WTC11 (cell line): ENCODE measurements at regions not wholly inside any gene's neighbourhood (a gene's known extent, or its start where the extent isn't known, plus 50 kb on each side); places are given as distances from the start of the nearest gene placed in this dataset.

Experiments
- ATAC-seq: fragments of 200-7000 bp; cut with Tn5 transposase; 2 replicates; pipeline ENCODE4 v1.10.0; 2021; ENCODE audit warnings: mild to moderate bottlenecking, moderate library complexity
- CTCF ChIA-PET: fragments of 300-600 bp; sonication (Branson Sonifier 250); formaldehyde crosslinking; loops from one replicate; lab custom pipeline; 2021; ENCODE audit warnings: antibody characterized with exemption; lab: Charles Lee
- POLR2A ChIA-PET: fragments of 350-600 bp; sonication (Branson Sonifier 250); formaldehyde crosslinking; loops from one replicate; lab custom pipeline; 2021; ENCODE audit warnings: antibody characterized with exemption; lab: Charles Lee
- DNase-seq: peaks from one replicate; pipeline ENCODE4 v3.0.0; 2021; ENCODE audit warnings: low spot score
- H3K27ac Mint-ChIP-seq: 2 replicates; pipeline ENCODE4 v1.8.0; 2021; ENCODE audit warnings: mixed read lengths
- H3K27me3 Mint-ChIP-seq: 2 replicates; pipeline ENCODE4 v1.8.0; 2021; ENCODE audit warnings: low read depth, mild to moderate bottlenecking, moderate library complexity, mixed read lengths
- H3K36me3 Mint-ChIP-seq: 2 replicates; pipeline ENCODE4 v1.8.0; 2021; ENCODE audit warnings: mixed read lengths
- H3K4me1 Mint-ChIP-seq: 2 replicates; pipeline ENCODE4 v1.8.0; 2022; ENCODE audit warnings: mixed read lengths
- H3K4me3 Mint-ChIP-seq: 2 replicates; pipeline ENCODE4 v1.8.0; 2021; ENCODE audit warnings: mild to moderate bottlenecking, moderate library complexity, mixed read lengths
- H3K9me3 Mint-ChIP-seq: 2 replicates; pipeline ENCODE4 v1.8.0; 2021; ENCODE audit warnings: mixed read lengths
- ELF4 ChIP-seq: sonication (generic); formaldehyde crosslinking; IDR thresholded peaks from 2 replicates; pipeline ENCODE4 v1.8.1; 2022; ENCODE audit warnings: low read depth, mild to moderate bottlenecking, moderate library complexity, missing genetic modification reagents
- ESRRA ChIP-seq: sonication (generic); formaldehyde crosslinking; IDR thresholded peaks from 2 replicates; pipeline ENCODE4 v1.8.1; 2022; ENCODE audit warnings: mild to moderate bottlenecking, missing genetic modification reagents, borderline replicate concordance
- GRHL2 ChIP-seq: fragments of 250-450 bp; sonication (Bioruptor Pico); IDR thresholded peaks from 2 replicates; pipeline ENCODE4 v1.8.0; 2022; ENCODE audit warnings: mild to moderate bottlenecking, moderate library complexity; ENCODE audit not compliant: insufficient replicate concordance, severe bottlenecking
- HMGA2 ChIP-seq: fragments of 250-450 bp; sonication (Bioruptor Pico); IDR thresholded peaks from 2 replicates; pipeline ENCODE4 v1.4.0; 2021; ENCODE audit warnings: mild to moderate bottlenecking, moderate library complexity
- JAZF1 ChIP-seq: fragments of 250-450 bp; sonication (Bioruptor Pico); IDR thresholded peaks from 2 replicates; pipeline ENCODE4 v1.9.0; 2021; ENCODE audit warnings: moderate library complexity, mild to moderate bottlenecking, inconsistent platforms
- KAT7 ChIP-seq: sonication (generic); formaldehyde crosslinking; IDR thresholded peaks from 2 replicates; pipeline ENCODE4 v1.8.1; 2023; ENCODE audit warnings: missing genetic modification reagents, mild to moderate bottlenecking, borderline replicate concordance
- MXD4 ChIP-seq: fragments of 250-450 bp; sonication (Bioruptor Pico); IDR thresholded peaks from 2 replicates; pipeline ENCODE4 v1.8.0; 2021; ENCODE audit warnings: mild to moderate bottlenecking, moderate library complexity, borderline replicate concordance
- NFE2L1 ChIP-seq: sonication (generic); formaldehyde crosslinking; IDR thresholded peaks from 2 replicates; pipeline ENCODE4 v1.8.1; 2023; ENCODE audit warnings: missing genetic modification reagents
- NR2C2 ChIP-seq: sonication (generic); formaldehyde crosslinking; IDR thresholded peaks from 2 replicates; pipeline ENCODE4 v1.8.0; 2022; ENCODE audit warnings: mild to moderate bottlenecking, missing genetic modification reagents
- RELA ChIP-seq: sonication (generic); formaldehyde crosslinking; IDR thresholded peaks from 2 replicates; pipeline ENCODE4 v1.8.1; 2022; ENCODE audit warnings: missing genetic modification reagents, mild to moderate bottlenecking, borderline replicate concordance
- ZNF121 ChIP-seq: sonication (generic); formaldehyde crosslinking; IDR thresholded peaks from 2 replicates; pipeline ENCODE4 v1.8.0; 2023; ENCODE audit warnings: missing genetic modification reagents
- ZNF138 ChIP-seq: sonication (generic); formaldehyde crosslinking; conservative IDR thresholded peaks from 2 replicates; pipeline ENCODE4 v1.8.1; 2022; ENCODE audit warnings: mild to moderate bottlenecking, moderate library complexity, missing genetic modification reagents
- TF ChIP-seq, protein P1 (sequence below): fragments of 250-450 bp; sonication (Bioruptor Pico); IDR thresholded peaks from 2 replicates; pipeline ENCODE4 v2.1.2; 2022; ENCODE audit warnings: mild to moderate bottlenecking, moderate library complexity
- TF ChIP-seq, protein P2 (sequence below): fragments of 250-450 bp; sonication (Bioruptor Pico); IDR thresholded peaks from 2 replicates; pipeline ENCODE4 v1.9.0; 2021; ENCODE audit warnings: moderate library complexity, mild to moderate bottlenecking, inconsistent platforms, borderline replicate concordance
- TF ChIP-seq, protein P3 (sequence below): sonication (generic); formaldehyde crosslinking; conservative IDR thresholded peaks from 2 replicates; pipeline ENCODE4 v1.8.1; 2022; ENCODE audit warnings: mild to moderate bottlenecking, missing genetic modification reagents
- TF ChIP-seq, protein P4 (sequence below): sonication (generic); formaldehyde crosslinking; conservative IDR thresholded peaks from 2 replicates; pipeline ENCODE4 v1.8.1; 2023; ENCODE audit warnings: mild to moderate bottlenecking, low read depth, missing genetic modification reagents, moderate library complexity
- TF ChIP-seq, protein P5 (sequence below): sonication (generic); formaldehyde crosslinking; IDR thresholded peaks from 2 replicates; pipeline ENCODE4 v1.8.0; 2022; ENCODE audit warnings: mild to moderate bottlenecking, missing genetic modification reagents
- TF ChIP-seq, protein P6 (sequence below): sonication (generic); formaldehyde crosslinking; IDR thresholded peaks from 2 replicates; pipeline ENCODE4 v1.8.0; 2022; ENCODE audit warnings: missing genetic modification reagents
- TF ChIP-seq, protein P7 (sequence below): sonication (generic); formaldehyde crosslinking; IDR thresholded peaks from 2 replicates; pipeline ENCODE4 v1.8.1; 2022; ENCODE audit warnings: mild to moderate bottlenecking, missing genetic modification reagents, moderate library complexity, borderline replicate concordance
- TF ChIP-seq, protein P8 (sequence below): sonication (generic); formaldehyde crosslinking; IDR thresholded peaks from 2 replicates; pipeline ENCODE4 v1.8.0; 2022; ENCODE audit warnings: mild to moderate bottlenecking, missing genetic modification reagents

- TF ChIP-seq, protein P1, sequence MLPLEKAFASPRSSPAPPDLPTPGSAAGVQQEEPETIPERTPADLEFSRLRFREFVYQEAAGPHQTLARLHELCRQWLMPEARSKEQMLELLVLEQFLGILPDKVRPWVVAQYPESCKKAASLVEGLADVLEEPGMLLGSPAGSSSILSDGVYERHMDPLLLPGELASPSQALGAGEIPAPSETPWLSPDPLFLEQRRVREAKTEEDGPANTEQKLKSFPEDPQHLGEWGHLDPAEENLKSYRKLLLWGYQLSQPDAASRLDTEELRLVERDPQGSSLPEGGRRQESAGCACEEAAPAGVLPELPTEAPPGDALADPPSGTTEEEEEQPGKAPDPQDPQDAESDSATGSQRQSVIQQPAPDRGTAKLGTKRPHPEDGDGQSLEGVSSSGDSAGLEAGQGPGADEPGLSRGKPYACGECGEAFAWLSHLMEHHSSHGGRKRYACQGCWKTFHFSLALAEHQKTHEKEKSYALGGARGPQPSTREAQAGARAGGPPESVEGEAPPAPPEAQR = no peak
- TF ChIP-seq, protein P2, sequence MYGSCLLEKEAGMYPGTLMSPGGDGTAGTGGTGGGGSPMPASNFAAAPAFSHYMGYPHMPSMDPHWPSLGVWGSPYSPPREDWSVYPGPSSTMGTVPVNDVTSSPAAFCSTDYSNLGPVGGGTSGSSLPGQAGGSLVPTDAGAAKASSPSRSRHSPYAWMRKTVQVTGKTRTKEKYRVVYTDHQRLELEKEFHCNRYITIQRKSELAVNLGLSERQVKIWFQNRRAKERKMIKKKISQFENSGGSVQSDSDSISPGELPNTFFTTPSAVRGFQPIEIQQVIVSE (CRISPR knock-in tag) = no peak
- TF ChIP-seq, protein P3, sequence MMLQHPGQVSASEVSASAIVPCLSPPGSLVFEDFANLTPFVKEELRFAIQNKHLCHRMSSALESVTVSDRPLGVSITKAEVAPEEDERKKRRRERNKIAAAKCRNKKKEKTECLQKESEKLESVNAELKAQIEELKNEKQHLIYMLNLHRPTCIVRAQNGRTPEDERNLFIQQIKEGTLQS (CRISPR knock-in tag) = no peak
Measured at GRCh38 chr16:8204769-8205168, 385.5 kb downstream of the TMEM114 start (continued).

DNA sequence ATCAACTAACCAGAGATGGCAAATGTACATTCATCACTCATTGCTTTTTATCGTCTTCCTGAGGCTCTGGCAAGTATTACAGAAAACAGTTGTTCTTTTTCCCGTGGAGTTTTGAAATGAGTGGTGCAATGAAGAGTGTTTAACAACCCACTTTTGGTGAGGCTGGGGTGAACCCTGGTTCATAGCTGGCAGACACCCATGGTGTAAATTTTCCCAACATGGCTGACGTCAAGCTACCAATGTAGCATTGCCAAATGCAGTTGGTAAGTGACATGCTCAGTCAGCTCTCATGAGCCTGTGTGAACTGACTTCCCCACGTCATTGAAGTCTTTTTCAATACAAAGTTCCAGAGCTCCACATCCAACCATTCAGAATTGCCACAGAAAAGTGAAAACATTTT, 386.2 kb downstream of the TMEM114 start:
- Mint-ChIP-seq H3K4me1 (no peaks in the 10 kb centered on the region), H3K27ac (no peak overlapping the region), H3K9me3 (peaks cover 93% of the 10 kb centered on the region), H3K36me3 (peaks cover 61% of the 10 kb centered on the region), H3K4me3 (no peak overlapping the region), H3K27me3 (peaks cover 2% of the 10 kb centered on the region; the same call in 1 of the 2 replicates)
- DNase-seq = no peak
- CTCF ChIA-PET = no interaction called here
- TF ChIP-seq, protein P4, sequence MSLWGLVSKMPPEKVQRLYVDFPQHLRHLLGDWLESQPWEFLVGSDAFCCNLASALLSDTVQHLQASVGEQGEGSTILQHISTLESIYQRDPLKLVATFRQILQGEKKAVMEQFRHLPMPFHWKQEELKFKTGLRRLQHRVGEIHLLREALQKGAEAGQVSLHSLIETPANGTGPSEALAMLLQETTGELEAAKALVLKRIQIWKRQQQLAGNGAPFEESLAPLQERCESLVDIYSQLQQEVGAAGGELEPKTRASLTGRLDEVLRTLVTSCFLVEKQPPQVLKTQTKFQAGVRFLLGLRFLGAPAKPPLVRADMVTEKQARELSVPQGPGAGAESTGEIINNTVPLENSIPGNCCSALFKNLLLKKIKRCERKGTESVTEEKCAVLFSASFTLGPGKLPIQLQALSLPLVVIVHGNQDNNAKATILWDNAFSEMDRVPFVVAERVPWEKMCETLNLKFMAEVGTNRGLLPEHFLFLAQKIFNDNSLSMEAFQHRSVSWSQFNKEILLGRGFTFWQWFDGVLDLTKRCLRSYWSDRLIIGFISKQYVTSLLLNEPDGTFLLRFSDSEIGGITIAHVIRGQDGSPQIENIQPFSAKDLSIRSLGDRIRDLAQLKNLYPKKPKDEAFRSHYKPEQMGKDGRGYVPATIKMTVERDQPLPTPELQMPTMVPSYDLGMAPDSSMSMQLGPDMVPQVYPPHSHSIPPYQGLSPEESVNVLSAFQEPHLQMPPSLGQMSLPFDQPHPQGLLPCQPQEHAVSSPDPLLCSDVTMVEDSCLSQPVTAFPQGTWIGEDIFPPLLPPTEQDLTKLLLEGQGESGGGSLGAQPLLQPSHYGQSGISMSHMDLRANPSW (CRISPR knock-in tag) = no peak
- TF ChIP-seq ZNF138 (CRISPR knock-in tag) = no peak
- no peak for TF ChIP-seq RELA (CRISPR knock-in tag)
- TF ChIP-seq, protein P5, sequence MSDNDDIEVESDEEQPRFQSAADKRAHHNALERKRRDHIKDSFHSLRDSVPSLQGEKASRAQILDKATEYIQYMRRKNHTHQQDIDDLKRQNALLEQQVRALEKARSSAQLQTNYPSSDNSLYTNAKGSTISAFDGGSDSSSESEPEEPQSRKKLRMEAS (CRISPR knock-in tag) = no peak
- TF ChIP-seq, all 79 proteins: peak for 0
- POLR2A ChIA-PET = no interaction called here
- no peak for ATAC-seq

- H3K4me1 Mint-ChIP-seq = no peaks in the 10 kb centered on the region
- TF ChIP-seq HMGA2 = no peak
- no peak for TF ChIP-seq RELA (CRISPR knock-in tag)
- TF ChIP-seq, protein P3 (CRISPR knock-in tag) = no peak
- TF ChIP-seq NR2C2 (CRISPR knock-in tag) = no peak
- TF ChIP-seq, protein P6, sequence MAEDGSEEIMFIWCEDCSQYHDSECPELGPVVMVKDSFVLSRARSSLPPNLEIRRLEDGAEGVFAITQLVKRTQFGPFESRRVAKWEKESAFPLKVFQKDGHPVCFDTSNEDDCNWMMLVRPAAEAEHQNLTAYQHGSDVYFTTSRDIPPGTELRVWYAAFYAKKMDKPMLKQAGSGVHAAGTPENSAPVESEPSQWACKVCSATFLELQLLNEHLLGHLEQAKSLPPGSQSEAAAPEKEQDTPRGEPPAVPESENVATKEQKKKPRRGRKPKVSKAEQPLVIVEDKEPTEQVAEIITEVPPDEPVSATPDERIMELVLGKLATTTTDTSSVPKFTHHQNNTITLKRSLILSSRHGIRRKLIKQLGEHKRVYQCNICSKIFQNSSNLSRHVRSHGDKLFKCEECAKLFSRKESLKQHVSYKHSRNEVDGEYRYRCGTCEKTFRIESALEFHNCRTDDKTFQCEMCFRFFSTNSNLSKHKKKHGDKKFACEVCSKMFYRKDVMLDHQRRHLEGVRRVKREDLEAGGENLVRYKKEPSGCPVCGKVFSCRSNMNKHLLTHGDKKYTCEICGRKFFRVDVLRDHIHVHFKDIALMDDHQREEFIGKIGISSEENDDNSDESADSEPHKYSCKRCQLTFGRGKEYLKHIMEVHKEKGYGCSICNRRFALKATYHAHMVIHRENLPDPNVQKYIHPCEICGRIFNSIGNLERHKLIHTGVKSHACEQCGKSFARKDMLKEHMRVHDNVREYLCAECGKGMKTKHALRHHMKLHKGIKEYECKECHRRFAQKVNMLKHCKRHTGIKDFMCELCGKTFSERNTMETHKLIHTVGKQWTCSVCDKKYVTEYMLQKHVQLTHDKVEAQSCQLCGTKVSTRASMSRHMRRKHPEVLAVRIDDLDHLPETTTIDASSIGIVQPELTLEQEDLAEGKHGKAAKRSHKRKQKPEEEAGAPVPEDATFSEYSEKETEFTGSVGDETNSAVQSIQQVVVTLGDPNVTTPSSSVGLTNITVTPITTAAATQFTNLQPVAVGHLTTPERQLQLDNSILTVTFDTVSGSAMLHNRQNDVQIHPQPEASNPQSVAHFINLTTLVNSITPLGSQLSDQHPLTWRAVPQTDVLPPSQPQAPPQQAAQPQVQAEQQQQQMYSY (CRISPR knock-in tag) = no peak
- no peak for TF ChIP-seq ZNF121
- TF ChIP-seq MXD4 (CRISPR knock-in tag) = no peak
- TF ChIP-seq ESRRA (CRISPR knock-in tag) = no peak
- TF ChIP-seq, protein P7, sequence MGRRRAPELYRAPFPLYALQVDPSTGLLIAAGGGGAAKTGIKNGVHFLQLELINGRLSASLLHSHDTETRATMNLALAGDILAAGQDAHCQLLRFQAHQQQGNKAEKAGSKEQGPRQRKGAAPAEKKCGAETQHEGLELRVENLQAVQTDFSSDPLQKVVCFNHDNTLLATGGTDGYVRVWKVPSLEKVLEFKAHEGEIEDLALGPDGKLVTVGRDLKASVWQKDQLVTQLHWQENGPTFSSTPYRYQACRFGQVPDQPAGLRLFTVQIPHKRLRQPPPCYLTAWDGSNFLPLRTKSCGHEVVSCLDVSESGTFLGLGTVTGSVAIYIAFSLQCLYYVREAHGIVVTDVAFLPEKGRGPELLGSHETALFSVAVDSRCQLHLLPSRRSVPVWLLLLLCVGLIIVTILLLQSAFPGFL (CRISPR knock-in tag) = no peak
- TF ChIP-seq GRHL2 (CRISPR knock-in tag) = no peak
- no peak for TF ChIP-seq KAT7 (CRISPR knock-in tag)
- no peak for TF ChIP-seq ELF4 (CRISPR knock-in tag)
- TF ChIP-seq NFE2L1 (CRISPR knock-in tag) = no peak
- TF ChIP-seq, protein P8, sequence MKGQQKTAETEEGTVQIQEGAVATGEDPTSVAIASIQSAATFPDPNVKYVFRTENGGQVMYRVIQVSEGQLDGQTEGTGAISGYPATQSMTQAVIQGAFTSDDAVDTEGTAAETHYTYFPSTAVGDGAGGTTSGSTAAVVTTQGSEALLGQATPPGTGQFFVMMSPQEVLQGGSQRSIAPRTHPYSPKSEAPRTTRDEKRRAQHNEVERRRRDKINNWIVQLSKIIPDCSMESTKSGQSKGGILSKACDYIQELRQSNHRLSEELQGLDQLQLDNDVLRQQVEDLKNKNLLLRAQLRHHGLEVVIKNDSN (CRISPR knock-in tag) = no peak
- TF ChIP-seq JAZF1 = no peak
Measured at GRCh38 chr16:8203101-8203500, 387.2 kb downstream of the TMEM114 start.

More at GRCh38 chr16:8203101-8203500, 387.2 kb downstream of the TMEM114 start:
- ATAC-seq = no peak
- Mint-ChIP-seq H3K4me3 (no peak overlapping the region), H3K27me3 (peaks cover 6% of the 10 kb centered on the region; the same call in 1 of the 2 replicates), H3K36me3 (peaks cover 62% of the 10 kb centered on the region), H3K27ac (no peak overlapping the region), H3K9me3 (peaks cover 93% of the 10 kb centered on the region)
- no peak for DNase-seq
- POLR2A ChIA-PET = no interaction called here
- CTCF ChIA-PET = no interaction called here
